GM12878 (cell line): ENCODE measurements at regions not wholly inside any gene's neighbourhood (a gene's known extent, or its start where the extent isn't known, plus 50 kb on each side); places are given as distances from the start of the nearest gene placed in this dataset.

Experiments used
- EGR1 ChIP-seq, 2 experiments: IDR thresholded peaks; 1 replicate in 1 of 2; 2 replicates in 1 of 2; pipeline ENCODE4 v1.6.1; 2011 to 2012; ENCODE audit warnings: low read depth in 2 of 2, low read length in 2 of 2, borderline replicate concordance in 1 of 2, mild to moderate bottlenecking in 1 of 2, moderate library complexity in 1 of 2
- EP300 ChIP-seq, 2 experiments: fragments of 150-350 bp in 1 of 2; IDR thresholded peaks; 2 replicates each; pipeline ENCODE4 v1.6.1; 2011 to 2012; ENCODE audit warnings: low read depth in 2 of 2, low read length in 2 of 2, borderline replicate concordance in 1 of 2, improper control_type of control experiment in 1 of 2, inconsistent platforms in 1 of 2; ENCODE audit not compliant: control insufficient read depth in 1 of 2
- ESRRA ChIP-seq: IDR thresholded peaks from 2 replicates; pipeline ENCODE4 v1.6.1; 2012; ENCODE audit warnings: mild to moderate bottlenecking, low read length, improper control_type of control experiment
- JUND ChIP-seq: IDR thresholded peaks from 2 replicates; pipeline ENCODE4 v1.6.1; 2012; ENCODE audit warnings: low read depth, mild to moderate bottlenecking, low read length, improper control_type of control experiment, moderate library complexity
- MEF2A ChIP-seq: IDR thresholded peaks from 2 replicates; pipeline ENCODE4 v1.6.1; 2011; ENCODE audit warnings: low read depth, mild to moderate bottlenecking, low read length, moderate library complexity; ENCODE audit not compliant: insufficient read depth
- NR2F1 ChIP-seq: fragments of 450-650 bp; conservative IDR thresholded peaks from 2 replicates; pipeline ENCODE4 v1.6.1; 2017; ENCODE audit warnings: mild to moderate bottlenecking
- POLR2AphosphoS5 ChIP-seq: IDR thresholded peaks from 2 replicates; pipeline ENCODE4 v1.6.1; 2011; ENCODE audit warnings: mild to moderate bottlenecking, low read length, inconsistent platforms
- SP1 ChIP-seq: IDR thresholded peaks from one replicate; pipeline ENCODE4 v1.6.1; 2011; ENCODE audit warnings: low read depth, low read length
- SUZ12 ChIP-seq: fragments of 200-600 bp; sonication (generic); IDR thresholded peaks from one replicate; pipeline ENCODE4 v1.6.1; 2018; ENCODE audit warnings: antibody characterized with exemption, mild to moderate bottlenecking; ENCODE audit not compliant: unreplicated experiment
- TCF7 ChIP-seq: IDR thresholded peaks from 2 replicates; pipeline ENCODE4 v1.6.1; 2014; ENCODE audit warnings: antibody characterized with exemption, borderline replicate concordance
- TF ChIP-seq, protein P1 (sequence below), 3 experiments: IDR thresholded peaks in 2 of 3; conservative IDR thresholded peaks in 1 of 3; 2 replicates each; pipeline ENCODE4 v1.5.1; 2011; ENCODE audit warnings: low read depth in 3 of 3, low read length in 3 of 3, mild to moderate bottlenecking in 3 of 3, control low read depth in 2 of 3, moderate library complexity in 2 of 3, inconsistent platforms in 1 of 3, mixed read lengths in 1 of 3; ENCODE audit not compliant: control insufficient read depth in 2 of 3, insufficient read depth in 1 of 3; ENCODE audit errors: extremely low read depth in 1 of 3
- TF ChIP-seq, protein P2 (sequence below): IDR thresholded peaks from 2 replicates; pipeline ENCODE4 v1.6.1; 2012; ENCODE audit warnings: low read depth, low read length, improper control_type of control experiment

DNA sequence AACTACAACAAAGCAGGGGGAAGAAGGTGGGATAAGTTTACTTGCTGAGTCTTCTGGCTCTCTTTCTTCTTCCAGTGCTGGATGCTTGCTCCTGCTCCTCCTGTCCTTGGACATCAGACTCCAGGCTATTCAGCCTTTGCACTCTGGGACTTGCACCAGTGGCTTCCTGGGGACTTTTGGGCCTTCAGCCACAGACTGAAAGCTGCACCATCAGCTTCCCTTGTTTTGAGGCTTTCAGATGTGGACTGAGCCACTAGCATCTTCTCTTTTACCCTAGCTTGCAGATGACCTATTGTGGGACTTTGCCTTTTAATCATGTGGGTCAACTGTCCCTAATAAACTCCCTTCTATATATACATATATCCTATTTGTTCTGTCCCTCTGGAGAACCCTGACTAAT lies 173.0 kb upstream of the UFM1 start:
- TF ChIP-seq, protein P1, sequence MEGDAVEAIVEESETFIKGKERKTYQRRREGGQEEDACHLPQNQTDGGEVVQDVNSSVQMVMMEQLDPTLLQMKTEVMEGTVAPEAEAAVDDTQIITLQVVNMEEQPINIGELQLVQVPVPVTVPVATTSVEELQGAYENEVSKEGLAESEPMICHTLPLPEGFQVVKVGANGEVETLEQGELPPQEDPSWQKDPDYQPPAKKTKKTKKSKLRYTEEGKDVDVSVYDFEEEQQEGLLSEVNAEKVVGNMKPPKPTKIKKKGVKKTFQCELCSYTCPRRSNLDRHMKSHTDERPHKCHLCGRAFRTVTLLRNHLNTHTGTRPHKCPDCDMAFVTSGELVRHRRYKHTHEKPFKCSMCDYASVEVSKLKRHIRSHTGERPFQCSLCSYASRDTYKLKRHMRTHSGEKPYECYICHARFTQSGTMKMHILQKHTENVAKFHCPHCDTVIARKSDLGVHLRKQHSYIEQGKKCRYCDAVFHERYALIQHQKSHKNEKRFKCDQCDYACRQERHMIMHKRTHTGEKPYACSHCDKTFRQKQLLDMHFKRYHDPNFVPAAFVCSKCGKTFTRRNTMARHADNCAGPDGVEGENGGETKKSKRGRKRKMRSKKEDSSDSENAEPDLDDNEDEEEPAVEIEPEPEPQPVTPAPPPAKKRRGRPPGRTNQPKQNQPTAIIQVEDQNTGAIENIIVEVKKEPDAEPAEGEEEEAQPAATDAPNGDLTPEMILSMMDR (IDR thresholded peaks at IDR 0.05 in 2 of 3, conservative IDR thresholded peaks at IDR 0.05 in 1 of 3; ENCODE audit: control insufficient read depth in 2 of 3, extremely low read depth in 1 of 3, insufficient read depth in 1 of 3, low read depth in 3 of 3, low read length in 3 of 3), result no peak
- no peak for TF ChIP-seq NR2F1
- no peak for TF ChIP-seq MEF2A
- no peak for TF ChIP-seq POLR2AphosphoS5
- TF ChIP-seq ESRRA, result no peak
- no peak for TF ChIP-seq JUND
- TF ChIP-seq SUZ12, result no peak
- TF ChIP-seq, protein P2, sequence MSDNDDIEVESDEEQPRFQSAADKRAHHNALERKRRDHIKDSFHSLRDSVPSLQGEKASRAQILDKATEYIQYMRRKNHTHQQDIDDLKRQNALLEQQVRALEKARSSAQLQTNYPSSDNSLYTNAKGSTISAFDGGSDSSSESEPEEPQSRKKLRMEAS, result no peak
- TF ChIP-seq EGR1 (IDR thresholded peaks at IDR 0.05; ENCODE audit: borderline replicate concordance in 1 of 2, low read depth in 2 of 2, low read length in 2 of 2), result no peak
- TF ChIP-seq SP1, result no peak
- TF ChIP-seq TCF7, result no peak
- TF ChIP-seq EP300 (IDR thresholded peaks at IDR 0.05; ENCODE audit: borderline replicate concordance in 1 of 2, control insufficient read depth in 1 of 2, low read depth in 2 of 2, low read length in 2 of 2), result no peak
